HG02981 (cell line): ENCODE measurements at regions not wholly inside any gene's neighbourhood (a gene's known extent, or its start where the extent isn't known, plus 50 kb on each side); places are given as distances from the start of the nearest gene placed in this dataset.

ENCODE experiments used
- ATAC-seq: cut with Tn5 transposase; IDR thresholded peaks from one replicate; pipeline ENCODE4 v1.9.1; 2021; ENCODE audit warnings: mild to moderate bottlenecking, moderate library complexity; ENCODE audit not compliant: unreplicated experiment

- ATAC-seq, result no peak
Measured at GRCh38 chr13:29934531-29935308, 84.3 kb upstream of the UBL3 start.

DNA sequence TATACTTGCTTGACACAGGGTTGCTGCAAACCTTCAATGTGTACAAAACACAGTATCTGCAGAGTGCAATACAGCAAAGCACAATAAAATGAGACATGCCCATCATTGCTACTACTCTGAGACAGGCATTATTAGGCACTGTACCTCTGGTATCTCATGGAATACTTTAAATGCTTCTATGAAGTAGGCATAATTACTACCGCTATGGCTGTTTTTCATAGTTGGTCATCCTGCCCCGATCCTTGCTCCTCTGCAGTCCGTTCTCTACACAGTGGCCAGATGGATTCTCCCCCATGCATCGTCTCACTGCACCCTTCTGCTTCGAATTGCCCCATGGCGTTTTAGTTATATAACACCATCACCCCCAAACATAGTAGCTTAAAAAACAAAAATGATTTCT lies 83.0 kb upstream of the UBL3 start:
- ATAC-seq, result no peak

DNA sequence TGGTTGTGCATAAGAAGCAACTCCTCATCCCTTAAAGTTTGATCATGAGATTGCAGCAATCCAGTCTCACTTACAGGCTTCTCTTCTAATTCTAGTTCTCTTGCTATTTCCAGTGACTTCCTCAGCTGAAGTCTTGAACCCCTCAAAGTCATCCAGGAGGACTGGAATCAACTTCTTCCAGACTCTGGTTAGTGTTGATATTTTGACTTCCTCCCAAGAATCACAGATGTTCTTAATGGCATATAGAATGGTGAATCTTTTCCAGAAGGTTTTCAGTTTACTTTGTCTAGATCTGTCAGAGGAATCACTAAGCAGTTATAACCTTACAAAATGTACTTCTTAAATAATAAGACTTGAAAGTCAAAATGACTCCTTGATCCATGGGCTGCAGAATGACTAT lies 81.3 kb upstream of the UBL3 start:
- no peak for ATAC-seq

- no peak for ATAC-seq
Measured at GRCh38 chr13:29929062-29929847, 78.8 kb upstream of the UBL3 start.

DNA sequence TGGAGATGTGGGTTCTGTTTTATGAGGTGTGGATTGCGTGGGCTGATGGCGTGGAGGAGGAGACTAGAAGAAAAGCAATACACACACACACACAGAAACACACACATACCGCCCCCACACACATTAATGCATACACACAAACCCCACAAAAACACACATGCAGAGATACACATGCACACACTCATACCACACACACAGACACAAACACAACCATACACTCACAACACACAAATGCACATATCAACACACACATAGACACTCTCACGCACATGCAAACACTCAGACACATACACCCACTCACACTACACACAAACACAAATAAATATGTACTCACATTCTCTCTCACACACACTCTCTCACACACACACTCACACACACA lies 75.7 kb upstream of the UBL3 start:
- ATAC-seq, result no peak

DNA sequence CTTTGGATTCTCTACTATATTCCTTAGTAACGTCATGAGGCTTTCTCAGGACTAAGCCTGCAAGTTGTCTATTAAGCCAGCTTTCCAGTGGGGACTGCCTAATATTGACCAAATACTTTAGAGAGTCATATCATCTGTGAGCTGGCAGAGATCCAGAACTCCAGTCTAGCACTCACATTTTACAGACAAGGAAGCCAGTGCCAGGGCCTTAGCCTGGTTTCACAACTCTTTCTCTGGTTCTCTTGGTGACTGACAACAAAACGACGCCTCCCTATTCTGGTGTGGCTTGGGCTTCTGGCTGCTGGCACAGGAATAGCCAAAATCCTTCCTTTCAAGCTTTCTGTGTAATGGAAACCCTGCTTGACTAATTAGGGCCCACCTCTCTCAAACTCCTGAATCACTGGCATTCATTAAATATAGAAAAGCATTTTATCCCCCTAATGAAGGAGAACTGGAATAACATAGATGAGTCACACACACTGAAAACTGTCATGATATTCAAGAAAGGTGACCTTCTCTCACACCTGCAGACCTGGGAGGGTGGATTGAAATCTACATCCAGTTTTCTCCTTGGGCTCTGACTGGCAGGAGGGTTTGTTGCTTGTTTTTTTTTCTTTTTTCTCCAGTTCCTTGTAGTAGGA lies 75.2 kb upstream of the UBL3 start:
- no peak for ATAC-seq

- ATAC-seq, result no peak
Measured at GRCh38 chr13:29924482-29925350, 74.3 kb upstream of the UBL3 start.

DNA sequence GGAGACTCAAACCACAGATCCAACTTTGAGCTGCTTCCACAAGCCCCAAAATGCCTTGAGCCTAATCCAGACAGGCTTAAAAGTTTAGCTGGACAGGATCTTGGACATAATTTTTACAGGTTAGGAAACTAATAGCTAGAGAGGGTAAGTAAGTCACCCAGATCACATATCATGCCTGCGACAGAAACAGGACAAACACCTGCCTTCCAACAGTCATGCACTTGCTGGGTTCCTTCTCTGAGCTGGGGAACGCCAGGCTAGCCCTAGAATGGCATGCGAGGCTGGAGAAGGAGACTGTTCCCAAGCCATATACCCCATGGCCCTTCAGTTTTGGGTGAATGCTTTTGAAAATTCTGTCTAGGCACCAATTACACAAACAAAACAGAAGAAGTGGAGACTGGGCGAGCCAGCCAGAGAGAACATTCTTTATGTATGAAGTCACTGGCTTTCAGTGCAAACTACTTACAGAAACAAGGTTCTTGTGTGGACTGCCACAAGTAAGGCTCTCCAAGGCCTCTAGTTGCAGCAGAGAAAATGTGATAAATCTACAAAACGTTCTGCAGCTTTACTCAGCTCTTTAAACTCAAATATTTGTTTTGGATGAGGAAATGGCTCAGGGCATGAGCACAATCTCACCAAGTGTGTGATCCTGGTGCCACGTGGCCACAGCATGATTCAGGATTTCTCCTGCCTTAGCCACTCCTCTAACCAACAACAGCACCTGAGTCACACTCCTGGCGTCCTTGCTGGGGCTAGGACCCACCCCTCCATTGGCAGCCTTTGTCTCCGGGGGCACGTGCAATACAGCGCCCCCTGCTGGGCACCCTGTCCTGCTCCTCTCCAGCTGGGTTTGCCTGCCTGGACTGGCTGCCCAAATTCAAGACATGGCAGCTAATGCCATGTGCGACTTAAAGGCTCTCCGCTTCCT lies 73.4 kb upstream of the UBL3 start:
- ATAC-seq, result no peak

DNA sequence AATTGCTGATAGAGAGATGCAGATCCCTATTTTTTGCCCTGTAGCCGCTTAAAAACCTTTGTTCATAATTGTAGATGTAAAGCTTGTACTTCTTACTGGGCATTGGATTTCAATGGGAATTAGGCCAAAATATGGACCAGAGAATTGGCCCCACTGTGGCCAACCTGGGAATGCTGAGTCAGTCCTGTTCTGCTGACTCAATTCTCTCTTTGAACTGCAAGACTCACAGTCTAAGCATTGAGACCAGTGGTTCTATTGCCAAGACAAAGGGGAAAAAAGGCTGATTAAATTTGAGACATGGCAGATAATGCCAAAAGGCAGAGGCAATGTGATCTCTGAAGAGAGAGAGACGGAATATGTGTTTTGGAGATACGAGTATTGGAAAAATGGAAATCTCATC lies 72.5 kb upstream of the UBL3 start:
- no peak for ATAC-seq

- ATAC-seq, result no peak
Measured at GRCh38 chr13:29922281-29922821, 71.9 kb upstream of the UBL3 start.

DNA sequence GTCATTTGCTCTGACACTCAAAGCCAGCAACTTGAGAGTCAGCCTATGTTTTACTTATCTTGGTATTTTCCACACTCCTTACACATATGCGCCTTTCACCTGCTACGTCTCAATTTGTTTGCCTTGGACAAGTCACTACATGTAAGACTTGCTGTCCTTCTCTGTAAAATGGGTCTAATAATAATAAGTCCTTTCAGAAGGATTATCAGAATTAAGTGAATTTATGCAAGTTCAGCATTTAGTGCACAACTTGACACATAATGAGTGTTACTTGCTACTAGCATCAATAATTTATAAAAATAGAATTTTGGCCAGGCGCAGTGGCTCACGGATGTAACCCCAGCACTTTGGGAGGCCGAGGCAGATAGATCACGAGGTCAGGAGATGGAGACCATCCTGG lies 71.1 kb upstream of the UBL3 start:
- ATAC-seq, result no peak

- ATAC-seq, result no peak
Measured at GRCh38 chr13:29920025-29920643, 69.7 kb upstream of the UBL3 start.

DNA sequence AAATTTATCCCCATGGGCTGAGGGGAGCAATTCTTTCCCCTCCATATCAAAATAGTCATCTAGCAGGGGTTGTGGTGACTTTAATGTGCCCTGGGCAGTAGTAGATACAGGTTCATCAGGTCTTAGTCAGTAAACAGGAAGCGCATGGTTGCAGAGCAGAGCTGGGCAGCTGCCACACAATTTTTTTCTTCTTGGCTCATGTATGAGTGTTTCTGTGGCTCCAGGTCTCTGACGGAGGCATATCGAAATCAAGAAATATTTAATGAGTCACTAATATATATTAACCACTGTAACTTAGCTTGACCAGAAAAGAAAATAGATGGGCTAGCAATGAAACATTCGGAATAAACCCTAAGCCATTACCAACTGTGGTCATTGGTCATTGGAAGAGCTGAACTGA lies 68.4 kb upstream of the UBL3 start:
- ATAC-seq, result no peak

- ATAC-seq, result no peak
Measured at GRCh38 chr13:29917650-29918049, 67.2 kb upstream of the UBL3 start.

DNA sequence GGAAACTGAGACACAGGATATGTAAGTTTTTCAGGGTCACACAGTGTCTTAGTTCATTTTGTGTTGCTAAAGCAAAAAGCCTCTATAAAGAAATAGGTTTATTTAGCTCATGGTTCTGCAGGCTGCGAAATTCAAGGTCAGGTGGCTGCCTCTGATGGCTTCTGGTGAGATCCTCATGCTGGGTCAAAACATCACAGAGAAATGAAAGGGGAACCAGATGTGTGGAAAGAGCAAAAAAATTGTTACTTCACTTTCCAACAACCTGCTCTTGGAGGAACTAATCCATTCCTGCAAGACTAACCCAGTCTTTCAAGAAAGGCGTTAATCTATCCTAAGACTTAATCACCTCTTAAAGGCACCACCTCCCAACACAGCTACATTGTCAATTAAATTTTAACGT lies 64.2 kb upstream of the UBL3 start:
- no peak for ATAC-seq

DNA sequence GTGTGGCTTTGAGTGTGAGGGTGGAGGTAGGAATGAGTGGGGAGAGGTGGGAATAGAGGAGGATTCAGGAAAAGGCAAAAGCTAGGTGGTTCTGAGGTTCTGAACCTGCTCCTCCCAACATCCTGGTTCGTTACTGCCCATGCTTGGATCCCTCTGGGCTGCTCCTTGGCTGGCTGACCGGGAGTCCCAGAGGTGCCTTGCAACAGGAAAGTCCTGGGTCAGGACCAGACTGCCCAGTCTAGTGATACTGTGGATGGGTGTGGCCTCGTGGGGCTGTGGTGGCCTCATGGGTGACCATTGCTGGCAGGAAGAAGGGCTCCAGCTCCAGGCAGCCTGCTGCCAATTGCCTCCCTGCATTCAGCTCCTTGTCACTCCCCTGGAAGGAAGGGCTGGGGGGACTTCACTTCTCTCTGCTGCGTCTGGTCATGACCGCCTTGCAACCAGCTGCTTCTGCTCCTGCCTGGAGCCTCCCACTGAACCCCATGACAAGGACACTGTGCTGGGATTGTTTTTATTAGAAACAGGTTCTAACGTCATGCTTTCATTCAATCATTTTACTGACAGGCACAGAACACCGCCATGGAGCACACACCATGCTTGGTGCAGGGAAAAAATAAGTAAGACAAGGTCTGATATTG lies 61.5 kb upstream of the UBL3 start:
- ATAC-seq, result no peak

GRCh38 chr13:29909975-29910674 lies 59.7 kb upstream of the UBL3 start:
- ATAC-seq, result no peak

DNA sequence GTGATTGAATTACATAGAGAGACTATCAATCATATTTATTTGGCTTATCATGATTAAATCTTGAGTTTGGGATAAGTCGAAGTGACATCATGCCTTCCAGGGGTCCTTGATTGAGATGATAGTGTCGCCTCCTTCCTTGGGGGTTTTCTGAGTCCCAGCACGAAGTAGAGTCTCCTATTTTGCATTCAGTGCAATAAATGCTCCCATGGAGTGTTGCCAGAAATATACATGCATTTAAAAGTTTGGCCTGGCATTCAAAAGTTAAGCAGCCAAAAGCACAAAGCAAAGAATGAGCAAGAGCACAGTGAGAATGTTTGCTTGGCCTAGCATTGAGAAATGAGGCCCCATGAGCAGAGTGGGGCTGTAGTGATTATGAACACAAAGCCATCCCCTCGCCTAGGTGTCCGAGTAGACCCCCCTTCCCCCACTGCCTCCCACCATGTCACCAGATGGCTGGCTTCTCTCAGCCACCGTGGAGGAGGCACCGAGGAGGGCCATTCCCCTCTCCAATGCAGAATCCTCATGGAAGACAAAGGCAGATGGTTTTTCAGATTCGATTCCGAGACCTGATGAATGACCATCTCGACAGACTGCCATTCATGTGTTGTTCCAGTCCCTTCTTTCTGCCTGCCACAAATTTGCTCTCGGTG lies 58.8 kb upstream of the UBL3 start:
- ATAC-seq, result no peak
